Caco-2 (cell line): ENCODE measurements at regions not wholly inside any gene's neighbourhood (a gene's known extent, or its start where the extent isn't known, plus 50 kb on each side); places are given as distances from the start of the nearest gene placed in this dataset.

Experiments
- BruUV-seq: library from RNA; stranded (reverse); fragments of 400-500 nt; replicated peaks from 2 replicates; lab custom pipeline; 2021; lab: Mats Ljungman, UMichigan
- CTCF ChIA-PET: fragments of 300-600 bp; sonication (Branson Sonifier 250); formaldehyde crosslinking; loops from one replicate; lab custom pipeline; 2022; ENCODE audit warnings: antibody characterized with exemption; lab: Charles Lee
- POLR2A ChIA-PET: fragments of 300-600 bp; sonication (Branson Sonifier 250); formaldehyde crosslinking; loops from one replicate; lab custom pipeline; 2022; ENCODE audit warnings: antibody characterized with exemption; lab: Charles Lee
- DNase-seq, 2 experiments: peaks; one replicate each; pipeline versions ENCODE4 v3.0.0 to v3.0.0-alpha.2; 2020 to 2022
- H3K27me3 ChIP-seq: replicated peaks from 2 replicates; pipeline ENCODE4 v1.6.0; 2011; ENCODE audit warnings: low read length; ENCODE audit not compliant: control insufficient read depth, insufficient read depth
- H3K36me3 ChIP-seq: 2 replicates; pipeline ENCODE4 v1.5.1; 2011; ENCODE audit warnings: low read length; ENCODE audit not compliant: control insufficient read depth, insufficient read depth
- H3K4me1 ChIP-seq: fragments of 250-450 bp; sonication (Bioruptor Pico); 2 replicates; pipeline ENCODE4 v1.5.1; 2020; ENCODE audit warnings: mild to moderate bottlenecking
- H3K4me3 ChIP-seq: 2 replicates; pipeline ENCODE4 v1.5.1; 2011; ENCODE audit warnings: low read depth, mild to moderate bottlenecking, control low read depth, low read length
- H3K9me3 ChIP-seq: fragments of 250-450 bp; sonication (Bioruptor Pico); 2 replicates; pipeline ENCODE4 v1.5.1; 2020; ENCODE audit warnings: mild to moderate bottlenecking, moderate library complexity
- H3K27ac Mint-ChIP-seq: one replicate; pipeline ENCODE4 v1.8.0; 2022; ENCODE audit warnings: mixed read lengths; ENCODE audit not compliant: unreplicated experiment
- H3K27me3 Mint-ChIP-seq: one replicate; pipeline ENCODE4 v1.8.0; 2022; ENCODE audit warnings: mixed read lengths; ENCODE audit not compliant: insufficient read depth, unreplicated experiment
- H3K36me3 Mint-ChIP-seq: one replicate; pipeline ENCODE4 v1.8.0; 2022; ENCODE audit warnings: mild to moderate bottlenecking, mixed read lengths; ENCODE audit not compliant: insufficient read depth, unreplicated experiment
- H3K4me1 Mint-ChIP-seq: one replicate; pipeline ENCODE4 v1.8.0; 2022; ENCODE audit warnings: low read depth, mixed read lengths; ENCODE audit not compliant: unreplicated experiment
- H3K4me3 Mint-ChIP-seq: one replicate; pipeline ENCODE4 v1.8.0; 2022; ENCODE audit warnings: mild to moderate bottlenecking, moderate library complexity, mixed read lengths; ENCODE audit not compliant: unreplicated experiment
- H3K9me3 Mint-ChIP-seq: one replicate; pipeline ENCODE4 v1.8.0; 2022; ENCODE audit warnings: mixed read lengths; ENCODE audit not compliant: unreplicated experiment
- CTCF ChIP-seq, 2 experiments: fragments of 200-600 bp in 1 of 2; IDR thresholded peaks; 1 replicate in 1 of 2; 2 replicates in 1 of 2; pipeline versions ENCODE4 v1.5.1 to v1.8.0; 2011 to 2022; ENCODE audit warnings: antibody characterized with exemption in 1 of 2, control low read depth in 1 of 2, inconsistent platforms in 1 of 2, low read depth in 1 of 2, low read length in 1 of 2, mild to moderate bottlenecking in 1 of 2, moderate library complexity in 1 of 2; ENCODE audit not compliant: insufficient read depth in 1 of 2, severe bottlenecking in 1 of 2, unreplicated experiment in 1 of 2
- intact Hi-C: fragments of 100-400 bp; cut with micrococcal nuclease; formaldehyde crosslinking; loops from one replicate; pipeline ENCODE4 v1.10.0; 2022; ENCODE audit not compliant: unreplicated experiment

- no peaks in the 10 kb centered on the region for H3K36me3 Mint-ChIP-seq
- no peak overlapping the region for H3K4me3 Mint-ChIP-seq
- ChIA-PET POLR2A (no interaction called here), CTCF (no interaction called here)
- no peak overlapping the region for H3K4me3 ChIP-seq
- H3K4me1 ChIP-seq, result no peaks in the 10 kb centered on the region
- TF ChIP-seq CTCF (IDR thresholded peaks at IDR 0.05; ENCODE audit: insufficient read depth in 1 of 2, low read depth in 1 of 2, low read length in 1 of 2, severe bottlenecking in 1 of 2, unreplicated experiment in 1 of 2), result no peak
- H3K27ac Mint-ChIP-seq, result no peak overlapping the region
- H3K27me3 ChIP-seq, result no peaks in the 10 kb centered on the region; the same call in 1 of the 2 replicates
- no peak for DNase-seq
- H3K9me3 ChIP-seq, result no peaks in the 10 kb centered on the region; the same call in 1 of the 2 replicates
- H3K27me3 Mint-ChIP-seq, result no peaks in the 10 kb centered on the region
- no peaks in the 10 kb centered on the region for H3K36me3 ChIP-seq
- no peaks in the 10 kb centered on the region for H3K4me1 Mint-ChIP-seq
- peaks cover 26% of the 10 kb centered on the region for H3K9me3 Mint-ChIP-seq
- BruUV-seq, result no TSS peak
- intact Hi-C loops, result no loop called here
These were observed 472.5 kb downstream of the ADAMTS20 start for GRCh38 chr12:43079476-43079875.

GRCh38 chr12:43078976-43079375 lies 473.0 kb downstream of the ADAMTS20 start:
- no peak overlapping the region for H3K27ac Mint-ChIP-seq
- no peaks in the 10 kb centered on the region for H3K4me1 ChIP-seq
- POLR2A ChIA-PET, result no interaction called here
- BruUV-seq, result no TSS peak
- no peaks in the 10 kb centered on the region for H3K27me3 Mint-ChIP-seq
- no peaks in the 10 kb centered on the region for H3K36me3 Mint-ChIP-seq
- TF ChIP-seq CTCF (IDR thresholded peaks at IDR 0.05; ENCODE audit: insufficient read depth in 1 of 2, low read depth in 1 of 2, low read length in 1 of 2, severe bottlenecking in 1 of 2, unreplicated experiment in 1 of 2), result no peak
- H3K27me3 ChIP-seq, result no peaks in the 10 kb centered on the region; the same call in 1 of the 2 replicates
- no peak for DNase-seq
- H3K36me3 ChIP-seq, result no peaks in the 10 kb centered on the region
- no peak overlapping the region for H3K4me3 Mint-ChIP-seq
- no peak overlapping the region for H3K4me3 ChIP-seq
- H3K9me3 Mint-ChIP-seq, result peaks cover 25% of the 10 kb centered on the region
- CTCF ChIA-PET, result no interaction called here
- no peaks in the 10 kb centered on the region for H3K4me1 Mint-ChIP-seq
- H3K9me3 ChIP-seq, result no peaks in the 10 kb centered on the region
- intact Hi-C loops, result no loop called here

GRCh38 chr12:43072431-43072830 lies 479.6 kb downstream of the ADAMTS20 start:
- CTCF ChIA-PET, result no interaction called here
- DNase-seq, result no peak
- Histone ChIP-seq H3K4me1 (no peaks in the 10 kb centered on the region), H3K36me3 (no peaks in the 10 kb centered on the region), H3K4me3 (no peak overlapping the region), H3K27me3 (no peaks in the 10 kb centered on the region), H3K9me3 (no peaks in the 10 kb centered on the region)
- TF ChIP-seq CTCF (IDR thresholded peaks at IDR 0.05; ENCODE audit: insufficient read depth in 1 of 2, low read depth in 1 of 2, low read length in 1 of 2, severe bottlenecking in 1 of 2, unreplicated experiment in 1 of 2), result no peak
- H3K4me1 Mint-ChIP-seq, result no peaks in the 10 kb centered on the region
- H3K9me3 Mint-ChIP-seq, result peaks cover 10% of the 10 kb centered on the region
- H3K36me3 Mint-ChIP-seq, result no peaks in the 10 kb centered on the region
- intact Hi-C loops, result no loop called here
- POLR2A ChIA-PET, result no interaction called here
- no peak overlapping the region for H3K27ac Mint-ChIP-seq
- no peak overlapping the region for H3K4me3 Mint-ChIP-seq
- H3K27me3 Mint-ChIP-seq, result no peaks in the 10 kb centered on the region
- no TSS peak for BruUV-seq
